PC-9 (cell line): ENCODE measurements at regions not wholly inside any gene's neighbourhood (a gene's known extent, or its start where the extent isn't known, plus 50 kb on each side); places are given as distances from the start of the nearest gene placed in this dataset.

ENCODE experiments used
- BruUV-seq: library from RNA; stranded (reverse); fragments of 400-500 nt; replicated peaks from 2 replicates; lab custom pipeline; 2021; lab: Mats Ljungman, UMichigan
- CTCF ChIA-PET: fragments of 300-600 bp; sonication (Branson Sonifier 250); formaldehyde crosslinking; loops from one replicate; lab custom pipeline; 2022; ENCODE audit warnings: antibody characterized with exemption; lab: Charles Lee
- POLR2A ChIA-PET: fragments of 300-600 bp; sonication (Branson Sonifier 250); formaldehyde crosslinking; loops from one replicate; lab custom pipeline; 2022; ENCODE audit warnings: antibody characterized with exemption; ENCODE audit not compliant: unreplicated experiment; lab: Charles Lee
- DNase-seq, 2 experiments: peaks; one replicate each; pipeline versions ENCODE4 v3.0.0 to v3.0.0-alpha.2; 2015 to 2022; ENCODE audit warnings: mixed read lengths in 1 of 2
- H2AFZ ChIP-seq: fragments of 200-600 bp; sonication (generic); 2 replicates; pipeline ENCODE4 v1.8.1; 2017; ENCODE audit warnings: antibody characterized with exemption
- H3F3A ChIP-seq: fragments of 200-600 bp; sonication (generic); 2 replicates; pipeline ENCODE4 v1.8.1; 2017; ENCODE audit warnings: antibody characterized with exemption, mild to moderate bottlenecking, low read depth; ENCODE audit not compliant: insufficient read depth
- H3K27ac ChIP-seq: fragments of 200-600 bp; sonication (generic); 2 replicates; pipeline ENCODE4 v1.6.1; 2016; ENCODE audit warnings: mixed run types
- H3K27me3 ChIP-seq: fragments of 200-600 bp; sonication (generic); 2 replicates; pipeline ENCODE4 v1.6.1; 2016; ENCODE audit warnings: low read depth, mixed run types; ENCODE audit not compliant: insufficient read depth
- H3K36me3 ChIP-seq: fragments of 200-600 bp; sonication (generic); 2 replicates; pipeline ENCODE4 v1.6.1; 2016; ENCODE audit warnings: low read depth, mixed run types
- H3K4me1 ChIP-seq: fragments of 200-600 bp; sonication (generic); replicated peaks from 2 replicates; pipeline ENCODE4 v1.6.1; 2016; ENCODE audit warnings: mixed run types; ENCODE audit not compliant: insufficient read depth
- H3K4me2 ChIP-seq: fragments of 200-600 bp; sonication (generic); 2 replicates; pipeline ENCODE4 v1.6.1; 2017; ENCODE audit warnings: mixed run types
- H3K4me3 ChIP-seq: fragments of 200-600 bp; sonication (generic); 2 replicates; pipeline ENCODE4 v1.6.1; 2016; ENCODE audit warnings: mixed run types
- H3K79me2 ChIP-seq: fragments of 200-600 bp; sonication (generic); 2 replicates; pipeline ENCODE4 v1.6.1; 2017; ENCODE audit warnings: low read depth, mixed run types
- H3K9me2 ChIP-seq: fragments of 200-600 bp; sonication (generic); 2 replicates; pipeline ENCODE4 v1.8.1; 2017; ENCODE audit warnings: mild to moderate bottlenecking; ENCODE audit not compliant: insufficient read depth
- H3K9me3 ChIP-seq: fragments of 200-600 bp; sonication (generic); 2 replicates; pipeline ENCODE4 v1.8.1; 2016; ENCODE audit warnings: low read depth; ENCODE audit not compliant: insufficient read depth
- H4K20me1 ChIP-seq: fragments of 200-600 bp; sonication (generic); 2 replicates; pipeline ENCODE4 v1.8.1; 2017; ENCODE audit not compliant: insufficient read depth
- EZH2 ChIP-seq: fragments of 200-600 bp; sonication (generic); IDR thresholded peaks from 2 replicates; pipeline ENCODE4 v1.8.0; 2017; ENCODE audit warnings: antibody characterized with exemption, low read depth
- intact Hi-C: fragments of 100-400 bp; cut with micrococcal nuclease; formaldehyde crosslinking; loops from one replicate; pipeline ENCODE4 v1.10.0; 2022; ENCODE audit not compliant: unreplicated experiment
- TF ChIP-seq, protein P1 (sequence below): fragments of 200-600 bp; sonication (generic); conservative IDR thresholded peaks from 2 replicates; pipeline ENCODE4 v1.6.1; 2017; ENCODE audit warnings: mixed run types, antibody characterized with exemption, mild to moderate bottlenecking, moderate library complexity

DNA sequence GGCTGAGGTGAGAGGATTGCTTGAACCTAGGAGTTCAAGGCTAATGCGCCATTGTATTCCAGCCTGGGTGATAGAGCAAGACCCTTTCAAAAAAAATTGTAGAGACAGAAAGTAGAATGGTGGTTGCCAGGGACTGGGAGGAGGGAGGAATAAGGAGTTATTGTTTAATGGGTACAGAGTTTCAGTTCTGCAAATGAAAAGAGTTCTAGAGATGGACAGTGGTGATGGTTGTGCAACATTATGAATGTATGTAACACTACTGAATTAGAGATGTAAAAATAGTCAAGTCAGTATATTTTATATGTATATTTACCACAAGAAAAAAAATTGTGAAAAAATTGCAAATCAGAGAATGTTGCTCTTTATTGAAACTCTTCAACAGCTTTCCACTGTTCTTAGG is 266.5 kb upstream of the NPY start:
- H2AFZ ChIP-seq = no peak overlapping the region
- H4K20me1 ChIP-seq = no peaks in the 10 kb centered on the region
- no peak overlapping the region for H3K27ac ChIP-seq
- POLR2A ChIA-PET = no interaction called here
- H3K4me1 ChIP-seq = no peaks in the 10 kb centered on the region
- no peak for TF ChIP-seq EZH2
- TF ChIP-seq, protein P1, sequence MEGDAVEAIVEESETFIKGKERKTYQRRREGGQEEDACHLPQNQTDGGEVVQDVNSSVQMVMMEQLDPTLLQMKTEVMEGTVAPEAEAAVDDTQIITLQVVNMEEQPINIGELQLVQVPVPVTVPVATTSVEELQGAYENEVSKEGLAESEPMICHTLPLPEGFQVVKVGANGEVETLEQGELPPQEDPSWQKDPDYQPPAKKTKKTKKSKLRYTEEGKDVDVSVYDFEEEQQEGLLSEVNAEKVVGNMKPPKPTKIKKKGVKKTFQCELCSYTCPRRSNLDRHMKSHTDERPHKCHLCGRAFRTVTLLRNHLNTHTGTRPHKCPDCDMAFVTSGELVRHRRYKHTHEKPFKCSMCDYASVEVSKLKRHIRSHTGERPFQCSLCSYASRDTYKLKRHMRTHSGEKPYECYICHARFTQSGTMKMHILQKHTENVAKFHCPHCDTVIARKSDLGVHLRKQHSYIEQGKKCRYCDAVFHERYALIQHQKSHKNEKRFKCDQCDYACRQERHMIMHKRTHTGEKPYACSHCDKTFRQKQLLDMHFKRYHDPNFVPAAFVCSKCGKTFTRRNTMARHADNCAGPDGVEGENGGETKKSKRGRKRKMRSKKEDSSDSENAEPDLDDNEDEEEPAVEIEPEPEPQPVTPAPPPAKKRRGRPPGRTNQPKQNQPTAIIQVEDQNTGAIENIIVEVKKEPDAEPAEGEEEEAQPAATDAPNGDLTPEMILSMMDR = no peak
- CTCF ChIA-PET = no interaction called here
- H3K9me3 ChIP-seq = no peaks in the 10 kb centered on the region
- H3K4me3 ChIP-seq = no peak overlapping the region
- BruUV-seq = no TSS peak
- intact Hi-C loops = no loop called here
- no peaks in the 10 kb centered on the region for H3K36me3 ChIP-seq
- no peak for DNase-seq
- H3F3A ChIP-seq = no peaks in the 10 kb centered on the region
- H3K9me2 ChIP-seq = no peaks in the 10 kb centered on the region
- no peaks in the 10 kb centered on the region for H3K27me3 ChIP-seq
- H3K79me2 ChIP-seq = no peaks in the 10 kb centered on the region
- H3K4me2 ChIP-seq = no peak overlapping the region

DNA sequence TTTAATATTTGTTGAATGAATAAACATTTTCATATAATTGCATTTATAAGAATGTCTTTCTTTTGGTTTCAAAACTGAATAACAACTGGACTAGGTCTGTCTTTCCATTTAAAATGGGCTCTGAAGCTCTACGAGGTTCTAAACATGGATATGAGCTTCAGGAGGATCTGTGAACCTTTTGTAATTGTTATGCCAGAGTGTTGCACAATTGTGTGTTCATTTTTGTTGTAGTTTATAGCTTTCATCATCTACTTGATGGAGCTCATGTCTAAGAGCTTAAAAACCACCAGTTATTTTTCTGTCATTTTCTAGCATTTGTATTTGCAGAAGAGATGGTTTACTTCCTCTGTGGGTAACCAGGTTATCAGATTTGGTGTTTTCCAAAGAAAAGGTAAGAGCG is 265.7 kb upstream of the NPY start:
- Histone ChIP-seq H3F3A (no peaks in the 10 kb centered on the region), H3K79me2 (no peaks in the 10 kb centered on the region), H4K20me1 (no peaks in the 10 kb centered on the region), H3K9me3 (no peaks in the 10 kb centered on the region), H3K9me2 (no peaks in the 10 kb centered on the region), H3K27me3 (no peaks in the 10 kb centered on the region), H2AFZ (no peak overlapping the region), H3K4me2 (no peak overlapping the region), H3K4me1 (no peaks in the 10 kb centered on the region), H3K27ac (no peak overlapping the region), H3K36me3 (no peaks in the 10 kb centered on the region), H3K4me3 (no peak overlapping the region)
- no TSS peak for BruUV-seq
- intact Hi-C loops = no loop called here
- no peak for DNase-seq
- ChIA-PET POLR2A (interaction anchor here (0.8 kb wide), 1 partner anchor 265 kb away, joined by 8 read pairs; no protein-coding TSS in a partner anchor), CTCF (no interaction called here)
- TF ChIP-seq EZH2 = no peak

DNA sequence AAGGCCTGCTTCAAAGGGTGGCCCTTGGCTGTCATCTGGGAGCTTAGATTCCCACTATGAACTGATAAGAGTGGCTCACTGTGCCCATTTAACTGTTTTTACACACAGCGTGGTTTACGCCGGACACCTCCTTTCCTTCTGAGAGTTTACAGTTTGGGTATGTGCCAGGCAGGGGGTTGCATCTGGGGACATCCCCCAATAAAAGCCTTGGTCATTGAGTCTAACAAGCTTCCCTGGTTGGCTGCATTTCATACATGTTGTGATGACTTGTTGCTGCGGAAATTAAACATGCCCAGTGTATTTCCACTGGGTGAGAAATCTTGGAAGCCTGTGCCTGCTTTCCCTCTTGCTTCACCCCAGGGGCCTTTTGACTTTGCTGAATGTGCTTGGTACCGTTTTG is 264.1 kb upstream of the NPY start:
- POLR2A ChIA-PET = no interaction called here
- no peaks in the 10 kb centered on the region for H3K9me3 ChIP-seq
- no peaks in the 10 kb centered on the region for H4K20me1 ChIP-seq
- TF ChIP-seq, protein P1 = no peak
- no peak for TF ChIP-seq EZH2
- no peaks in the 10 kb centered on the region for H3K36me3 ChIP-seq
- no peak overlapping the region for H3K4me3 ChIP-seq
- peaks cover 4% of the 10 kb centered on the region; the same call in 1 of the 2 replicates for H3F3A ChIP-seq
- no TSS peak for BruUV-seq
- no peak overlapping the region for H2AFZ ChIP-seq
- intact Hi-C loops = no loop called here
- CTCF ChIA-PET = no interaction called here
- no peak overlapping the region for H3K4me2 ChIP-seq
- no peak overlapping the region for H3K27ac ChIP-seq
- H3K4me1 ChIP-seq = peaks cover 8% of the 10 kb centered on the region
- no peaks in the 10 kb centered on the region for H3K9me2 ChIP-seq
- H3K27me3 ChIP-seq = no peaks in the 10 kb centered on the region
- DNase-seq = peak in 1 of 2 experiments; percentile 18
- H3K79me2 ChIP-seq = no peaks in the 10 kb centered on the region
